DMS 273 (cell line): ENCODE measurements at regions not wholly inside any gene's neighbourhood (a gene's known extent, or its start where the extent isn't known, plus 50 kb on each side); places are given as distances from the start of the nearest gene placed in this dataset.

Experiments used
- DNase-seq: peaks from one replicate; lab custom pipeline; 2025; ENCODE audit not compliant: unreplicated experiment; lab: John Stamatoyannopoulos, UW

- peak; percentile 23 for DNase-seq
These were observed 152.3 kb upstream of the ZNF516 start for GRCh38 chr18:76647322-76647721.

DNA sequence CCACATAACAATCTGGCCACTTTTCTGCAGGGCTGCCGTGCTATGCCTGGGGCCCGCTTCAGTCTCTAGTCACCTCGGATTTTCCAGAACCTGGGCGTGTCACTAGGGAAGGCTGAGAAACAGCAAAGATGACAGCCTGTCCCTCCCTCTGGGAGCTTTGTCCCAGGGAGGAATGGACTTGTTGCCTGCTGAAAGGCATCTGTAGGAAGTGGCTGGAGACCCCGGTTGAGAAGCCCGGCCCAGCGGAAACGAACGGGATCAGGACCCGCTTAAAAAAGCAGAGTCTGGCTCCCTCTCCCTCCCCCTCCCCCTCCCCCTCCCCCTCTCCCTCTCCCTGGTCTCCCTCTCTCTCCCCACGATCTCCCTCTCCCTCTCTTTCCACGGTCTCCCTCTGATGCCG, 149.5 kb upstream of the ZNF516 start:
- DNase-seq, result no peak

GRCh38 chr18:76643996-76644395, 149.0 kb upstream of the ZNF516 start:
- no peak for DNase-seq

- no peak for DNase-seq
These were observed 148.2 kb upstream of the ZNF516 start for GRCh38 chr18:76643199-76643598.

GRCh38 chr18:76640438-76640837, 145.4 kb upstream of the ZNF516 start:
- no peak for DNase-seq

DNA sequence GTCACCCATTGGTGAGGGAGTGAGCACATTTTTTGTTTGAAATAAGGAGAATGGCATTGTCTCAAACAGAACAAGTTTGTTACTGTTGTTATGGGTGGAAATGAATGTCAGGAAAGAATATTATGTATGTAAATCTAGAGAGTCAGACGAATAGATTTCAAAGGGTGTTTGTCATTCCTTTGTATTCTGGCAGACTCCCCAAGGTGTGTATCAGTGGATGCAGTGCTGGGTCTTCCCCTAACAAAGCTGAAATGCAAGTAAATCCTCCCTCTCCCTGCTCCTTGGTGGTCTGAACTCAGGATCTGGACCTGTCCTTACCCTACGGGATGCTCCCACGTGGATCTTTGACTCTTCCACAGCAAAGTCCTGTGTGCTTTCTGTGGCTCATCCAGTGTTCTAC, 139.5 kb upstream of the ZNF516 start:
- DNase-seq, result no peak

DNA sequence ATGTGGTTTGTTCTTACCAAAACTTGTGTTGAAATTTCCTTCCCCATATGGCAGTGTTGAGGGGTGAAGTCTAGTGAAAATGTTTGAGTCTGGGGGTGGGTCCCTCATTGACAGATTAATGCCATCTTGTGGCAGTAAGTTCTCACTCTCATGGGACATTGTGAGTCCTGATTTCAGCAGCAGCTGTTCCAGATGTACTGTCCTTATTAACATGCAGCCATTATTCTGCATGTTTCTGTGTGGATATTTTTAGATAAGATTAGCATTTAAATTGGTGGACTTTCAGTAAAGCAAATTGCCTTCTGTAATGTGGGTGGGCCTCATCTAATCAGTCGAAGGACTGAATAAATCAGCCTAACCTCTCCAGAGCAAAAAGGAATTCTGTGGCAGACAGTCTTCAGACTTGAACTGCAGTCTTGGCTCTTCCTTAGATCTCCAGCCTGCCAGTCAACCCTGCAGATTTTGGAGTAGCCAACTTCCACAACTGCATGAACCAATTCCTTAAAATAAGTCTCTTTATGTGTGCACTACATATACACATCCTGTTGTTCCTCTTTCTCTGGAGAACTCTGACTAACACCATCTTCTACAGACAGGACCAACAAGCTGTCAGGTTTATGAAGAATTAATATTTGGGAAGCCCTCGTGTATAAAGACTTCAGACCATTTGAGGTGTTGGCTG, 138.7 kb upstream of the ZNF516 start:
- no peak for DNase-seq

GRCh38 chr18:76627444-76627843, 132.4 kb upstream of the ZNF516 start:
- DNase-seq, result no peak

GRCh38 chr18:76626991-76627390, 131.9 kb upstream of the ZNF516 start:
- no peak for DNase-seq

DNA sequence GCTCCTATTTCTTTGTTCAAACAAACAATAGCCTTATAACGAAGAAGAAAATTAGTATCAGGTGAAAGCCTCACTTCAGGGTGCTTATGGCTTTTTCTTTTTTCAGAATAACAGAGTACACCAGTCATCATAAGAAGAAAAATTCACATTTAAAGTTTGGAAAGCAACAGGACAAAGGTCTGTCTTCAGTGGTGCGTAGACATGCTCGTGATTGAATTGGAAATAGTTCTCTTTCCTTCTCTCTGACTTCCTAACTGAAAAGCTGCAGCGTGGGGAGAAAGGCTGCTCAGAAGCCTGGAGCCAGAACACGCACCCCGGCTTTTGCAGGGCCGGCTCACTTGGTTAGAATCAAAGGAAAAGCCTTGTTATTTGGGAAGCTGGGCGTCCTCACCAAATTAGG, 127.6 kb upstream of the ZNF516 start:
- DNase-seq, result no peak

DNA sequence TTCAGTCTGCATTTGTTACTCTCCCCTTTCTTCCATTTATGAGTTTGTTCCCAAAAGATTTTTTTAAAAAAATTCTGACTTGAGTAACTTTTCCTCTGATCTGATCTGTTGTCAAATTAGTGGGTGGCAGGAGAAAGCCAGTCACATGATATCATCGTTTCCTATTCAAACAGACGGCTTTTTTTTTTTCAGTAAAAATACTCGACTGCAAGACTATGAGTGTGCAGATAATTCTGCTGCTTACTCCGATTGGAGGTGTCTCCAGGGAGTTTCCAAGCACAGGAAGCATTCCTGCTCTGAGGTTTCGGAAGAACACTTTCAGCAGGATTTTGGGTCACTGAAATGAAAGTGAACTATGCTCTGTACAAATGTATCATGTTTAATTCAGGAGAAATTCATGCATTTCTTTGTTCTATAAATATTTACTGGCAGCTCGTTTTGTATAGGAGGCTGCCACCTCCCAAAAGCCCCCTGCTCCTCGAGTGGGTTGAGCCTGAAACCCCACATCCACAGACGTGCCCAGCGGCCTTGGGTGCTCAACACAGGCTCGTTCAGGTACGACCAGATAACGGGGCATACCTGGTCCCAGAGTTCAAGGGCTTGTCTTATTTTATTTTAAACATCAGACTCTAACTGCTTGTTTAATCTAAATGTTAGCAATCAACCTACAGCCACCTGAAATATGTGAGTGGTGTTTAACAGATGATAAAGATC, 126.9 kb upstream of the ZNF516 start:
- no peak for DNase-seq

DNA sequence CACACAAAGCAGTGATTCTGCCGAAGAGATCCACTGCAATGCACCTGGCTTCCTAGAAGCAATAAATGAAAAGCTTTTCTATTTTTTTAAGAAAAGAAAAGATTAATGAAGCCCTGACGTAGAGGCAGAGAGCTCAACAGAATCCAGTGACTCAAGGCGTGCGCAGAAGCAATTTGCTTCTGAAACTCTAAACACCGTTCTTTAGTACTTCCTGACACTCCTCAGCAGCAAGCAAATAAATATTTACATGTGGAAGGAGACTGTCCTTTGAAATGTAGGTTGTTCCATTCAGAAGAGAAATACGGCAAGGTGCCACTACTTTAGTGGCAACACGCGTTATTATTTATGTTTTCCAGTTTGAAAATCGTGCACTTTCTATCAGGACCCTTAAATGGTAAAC, 126.2 kb upstream of the ZNF516 start:
- DNase-seq, result no peak

- DNase-seq, result peak; percentile 53
These were observed 125.5 kb upstream of the ZNF516 start for GRCh38 chr18:76620321-76621170.

- DNase-seq, result peak; percentile 24
These were observed 124.7 kb upstream of the ZNF516 start for GRCh38 chr18:76619621-76620315.

- DNase-seq, result no peak
These were observed 124.2 kb upstream of the ZNF516 start for GRCh38 chr18:76619261-76619620.

GRCh38 chr18:76618721-76619120, 123.7 kb upstream of the ZNF516 start:
- no peak for DNase-seq

DNA sequence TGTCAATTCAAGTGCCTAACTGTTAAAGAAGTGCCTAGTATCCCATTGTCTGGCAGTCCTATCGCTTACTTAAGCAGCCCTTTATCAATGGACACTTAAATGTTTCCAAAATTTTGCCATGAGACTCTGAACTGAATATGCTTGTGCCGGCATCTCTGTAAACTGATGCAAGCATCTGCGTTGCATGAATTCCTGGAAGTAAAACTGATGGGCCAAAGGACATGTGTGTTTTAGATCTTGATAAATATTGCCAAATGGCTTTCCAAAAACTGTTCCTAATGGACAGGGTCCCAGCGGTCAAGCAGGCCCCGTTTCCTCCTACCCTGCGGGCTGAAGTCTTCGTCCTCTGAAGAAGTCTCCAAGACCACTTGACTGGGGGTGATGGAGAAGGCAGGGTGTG, 121.3 kb upstream of the ZNF516 start:
- no peak for DNase-seq

- no peak for DNase-seq
These were observed 120.2 kb upstream of the ZNF516 start for GRCh38 chr18:76615065-76615733.

GRCh38 chr18:76613755-76614120, 118.7 kb upstream of the ZNF516 start:
- no peak for DNase-seq

- DNase-seq, result peak; percentile 10
These were observed 118.2 kb upstream of the ZNF516 start for GRCh38 chr18:76613053-76613754.
